GDM1 (cell line): ENCODE measurements at regions not wholly inside any gene's neighbourhood (a gene's known extent, or its start where the extent isn't known, plus 50 kb on each side); places are given as distances from the start of the nearest gene placed in this dataset.

Source experiments
- DNase-seq: peaks from one replicate; lab custom pipeline; 2025; lab: John Stamatoyannopoulos, UW

DNA sequence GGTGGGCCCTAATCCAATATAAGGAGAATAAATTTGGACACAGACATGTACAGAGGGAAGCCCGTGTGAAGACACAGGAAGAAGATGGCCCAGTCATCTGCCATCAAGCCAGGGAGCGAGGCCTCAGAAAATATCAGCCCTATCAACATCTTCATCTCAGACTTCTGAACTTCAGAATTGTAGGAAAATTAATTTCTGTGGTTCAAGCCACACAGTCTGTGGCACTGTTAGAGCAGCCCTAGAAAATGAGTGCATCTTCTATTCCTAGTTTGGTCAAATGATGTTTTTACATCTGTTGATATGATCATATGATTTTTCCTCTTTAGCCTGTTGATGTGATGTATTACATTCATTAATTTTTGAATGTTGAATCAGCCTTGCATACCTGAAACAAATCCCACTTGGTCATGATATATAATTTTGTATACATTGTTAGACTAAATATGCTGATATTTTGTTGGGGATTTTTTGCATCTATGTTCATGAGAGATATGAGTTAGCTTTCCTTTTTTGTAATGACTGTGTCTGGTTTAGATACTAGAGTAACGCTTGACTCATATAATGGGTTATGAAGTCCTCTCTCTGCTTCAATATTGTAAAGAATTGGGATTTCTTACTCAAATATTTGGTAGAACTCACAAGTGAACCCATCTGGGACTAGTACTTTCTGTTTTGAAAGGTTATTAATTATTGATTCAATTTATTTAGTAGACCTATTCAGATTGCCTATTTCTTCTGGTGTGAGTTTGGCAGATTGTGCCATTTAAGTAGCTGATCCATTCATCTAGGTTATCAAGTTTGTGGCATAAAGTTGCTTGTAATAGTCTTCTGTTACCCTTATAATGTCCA lies 451.4 kb downstream of the EIPR1 start:
- no peak for DNase-seq

DNA sequence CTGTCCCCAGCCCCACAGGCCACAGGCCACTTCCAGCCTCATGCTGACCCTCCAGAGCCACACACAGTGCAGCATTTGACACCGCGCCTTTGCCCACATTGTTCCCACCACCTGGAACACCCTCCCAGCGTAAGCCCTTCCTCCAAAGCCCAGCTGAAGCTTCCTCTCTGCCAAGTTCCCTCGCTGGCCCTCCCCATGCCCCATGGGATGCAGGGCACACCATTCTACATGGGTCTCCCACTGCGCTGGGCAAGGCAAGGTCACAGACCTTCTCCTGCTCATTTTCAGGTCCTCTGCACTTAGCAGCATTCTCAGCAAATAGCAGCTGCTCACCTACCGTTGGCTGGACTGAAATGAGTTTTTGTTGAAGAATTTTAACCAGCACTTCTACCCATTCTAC lies 455.5 kb downstream of the EIPR1 start:
- no peak for DNase-seq

DNA sequence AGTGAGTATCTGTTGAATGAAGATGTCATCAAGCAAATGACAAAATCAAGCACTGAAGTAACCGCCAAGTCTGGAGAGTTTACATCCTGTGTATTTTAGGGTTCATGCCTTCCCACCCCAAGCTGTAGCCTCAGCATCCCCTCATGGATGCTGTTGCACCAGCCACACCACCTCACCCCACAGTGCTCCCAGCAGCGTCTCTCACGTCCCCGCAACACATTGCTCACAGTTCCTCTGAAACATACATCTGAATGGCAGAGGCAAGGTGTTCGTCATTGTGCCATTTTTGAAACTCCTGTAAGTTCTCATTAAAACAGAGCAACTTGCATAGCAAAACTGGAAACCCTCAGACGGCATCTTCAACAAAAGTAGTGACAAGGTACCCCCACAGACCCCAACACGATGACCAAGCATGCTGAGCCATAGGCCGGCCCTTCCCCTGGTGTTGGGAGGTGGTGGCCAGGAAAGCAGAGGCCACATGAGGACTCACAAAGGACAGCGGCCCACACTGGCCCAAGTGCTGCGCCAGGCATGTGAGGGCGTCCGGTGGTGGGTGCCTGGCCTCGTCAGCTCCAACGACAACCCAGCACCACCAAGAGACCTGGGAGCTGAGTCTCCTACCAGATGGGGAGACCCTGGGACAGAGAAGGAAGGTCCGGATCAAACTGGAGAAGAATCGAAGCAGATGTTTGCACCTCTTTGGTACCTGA lies 456.5 kb downstream of the EIPR1 start:
- no peak for DNase-seq

DNA sequence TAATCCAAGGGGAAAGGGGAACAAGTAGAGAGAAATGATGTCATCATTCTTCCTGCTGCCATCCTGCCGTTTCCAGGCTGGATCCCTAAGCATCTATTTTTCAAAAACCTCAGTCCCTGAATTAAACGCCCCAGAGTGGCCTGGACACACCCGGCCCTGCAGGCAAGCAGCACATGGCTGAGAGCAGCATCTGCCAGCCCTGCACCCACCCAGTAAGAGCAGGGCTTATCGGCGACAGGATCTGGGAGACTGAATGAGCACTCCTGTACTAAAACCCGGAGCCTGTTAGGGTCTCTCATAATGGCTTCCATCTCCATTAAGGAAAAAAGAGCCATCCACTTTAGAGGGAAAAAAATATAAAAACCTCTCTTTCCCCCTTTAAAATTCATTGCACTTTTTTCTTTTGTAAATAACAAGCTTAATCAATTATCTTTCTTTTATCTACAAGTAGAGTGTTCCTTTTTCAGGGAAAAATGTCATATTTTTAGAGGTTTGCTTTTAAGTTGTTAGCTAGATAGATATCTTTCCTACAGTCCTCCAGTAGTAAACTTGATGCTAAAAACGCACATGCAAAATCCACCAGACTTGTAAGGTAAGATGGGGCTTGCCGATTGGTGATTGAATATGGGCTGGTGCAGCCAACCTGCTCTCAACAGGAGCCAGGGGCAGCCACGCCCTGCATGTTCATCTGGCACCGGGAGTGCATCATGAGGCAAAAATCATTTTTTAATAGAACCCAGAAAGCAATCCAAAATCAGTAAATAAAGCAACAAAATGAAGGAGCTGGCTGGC lies 457.8 kb downstream of the EIPR1 start:
- DNase-seq, result no peak

DNA sequence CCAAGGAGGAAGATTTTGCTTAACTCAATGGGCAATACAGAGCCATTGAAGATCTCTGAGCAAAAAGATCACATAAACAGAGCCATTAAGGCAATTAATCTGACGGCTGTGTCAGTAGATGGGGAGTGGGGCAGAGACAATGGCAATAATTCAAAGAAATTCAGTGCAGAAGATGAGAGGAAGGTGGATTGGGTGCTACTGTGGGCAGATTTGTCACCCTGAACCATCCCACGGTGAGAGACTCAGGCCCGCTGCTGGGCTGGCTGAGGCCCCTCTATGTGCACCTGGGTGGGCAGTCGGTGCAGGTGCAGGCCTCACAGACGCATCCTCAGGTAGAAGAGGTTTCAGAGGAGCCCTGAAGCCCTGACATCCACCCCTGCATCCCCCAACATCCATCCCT lies 458.6 kb downstream of the EIPR1 start:
- no peak for DNase-seq

DNA sequence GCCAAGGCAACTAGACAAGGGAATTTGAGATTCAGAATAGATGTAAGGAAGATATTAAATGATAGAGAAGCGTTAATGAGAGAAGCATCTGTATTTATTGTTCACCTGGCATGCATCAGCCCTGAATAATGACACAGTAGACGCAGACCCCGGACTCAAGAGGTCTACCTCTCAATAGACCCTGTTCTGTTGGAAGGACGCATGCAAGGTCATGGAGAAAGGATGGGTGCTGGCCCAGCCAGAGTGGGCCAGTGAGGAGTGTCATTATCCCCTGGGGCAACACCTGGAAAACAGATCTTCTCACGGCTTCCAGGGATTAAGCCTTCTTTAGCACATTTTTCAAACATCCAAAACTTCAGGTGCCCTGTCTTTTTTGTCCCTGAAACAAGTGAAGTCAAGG lies 461.0 kb downstream of the EIPR1 start:
- no peak for DNase-seq

DNA sequence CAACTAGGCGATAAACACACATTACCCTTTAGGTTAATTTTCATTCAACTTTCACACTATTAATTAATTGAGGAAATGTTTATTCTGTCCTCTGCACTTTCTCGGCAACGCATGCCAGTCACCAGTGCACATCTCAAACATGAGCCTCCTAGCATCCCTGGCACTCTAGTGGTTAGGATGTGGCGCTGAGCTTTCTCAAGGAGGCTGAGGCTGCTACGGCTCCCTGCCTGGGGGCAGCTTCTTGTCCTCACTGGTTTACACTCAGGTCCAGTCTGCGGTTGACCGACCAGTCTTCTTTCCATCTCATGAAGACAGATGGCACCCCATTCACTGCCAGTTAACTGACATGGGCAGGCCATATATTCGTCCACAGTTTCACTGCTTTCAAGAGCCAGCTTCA lies 463.4 kb downstream of the EIPR1 start:
- DNase-seq, result no peak

DNA sequence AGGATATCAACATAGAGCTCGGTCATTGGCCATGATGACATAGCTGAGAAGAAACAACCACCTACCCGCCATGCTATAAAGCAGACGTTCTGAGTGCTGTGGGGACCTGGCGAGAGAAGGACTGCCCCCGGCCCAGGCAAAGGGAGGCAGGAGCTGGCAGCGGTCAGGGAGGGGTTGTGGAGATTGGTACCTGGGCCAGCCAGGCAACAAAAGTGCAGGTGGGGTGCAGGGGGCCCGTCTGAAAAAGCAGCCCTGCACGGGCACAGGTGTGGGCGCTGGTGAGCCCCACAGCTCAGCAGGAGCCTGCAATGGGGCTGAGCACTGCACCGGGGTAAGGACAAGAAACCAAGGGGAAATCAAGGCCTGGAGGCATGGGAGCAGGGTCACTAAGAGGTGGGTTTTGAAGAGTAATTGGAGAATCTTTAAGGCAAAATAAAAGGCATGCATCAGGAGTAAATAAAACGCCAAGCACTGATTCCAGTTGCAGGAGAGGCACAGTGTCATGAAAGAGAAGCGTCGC lies 464.0 kb downstream of the EIPR1 start:
- no peak for DNase-seq

DNA sequence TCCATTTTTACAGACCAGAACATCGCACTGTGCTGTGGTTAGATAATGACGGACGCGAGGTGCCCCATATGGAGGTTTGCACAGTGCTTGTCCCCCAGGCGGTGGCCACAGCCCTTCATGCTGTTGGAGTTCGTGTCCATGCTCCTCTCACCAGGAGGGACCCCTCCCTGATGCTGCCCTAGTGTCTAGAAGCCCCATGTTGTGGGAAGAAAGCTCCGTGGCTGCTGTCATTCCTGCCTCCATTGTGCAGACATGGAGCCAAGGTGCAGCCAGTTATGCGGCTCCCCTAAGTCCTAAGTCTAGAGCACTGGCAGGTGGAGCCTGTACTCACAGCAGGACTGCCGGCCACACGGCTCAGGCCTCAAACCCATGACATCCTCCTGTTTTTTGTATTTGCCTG lies 464.9 kb downstream of the EIPR1 start:
- DNase-seq, result no peak

DNA sequence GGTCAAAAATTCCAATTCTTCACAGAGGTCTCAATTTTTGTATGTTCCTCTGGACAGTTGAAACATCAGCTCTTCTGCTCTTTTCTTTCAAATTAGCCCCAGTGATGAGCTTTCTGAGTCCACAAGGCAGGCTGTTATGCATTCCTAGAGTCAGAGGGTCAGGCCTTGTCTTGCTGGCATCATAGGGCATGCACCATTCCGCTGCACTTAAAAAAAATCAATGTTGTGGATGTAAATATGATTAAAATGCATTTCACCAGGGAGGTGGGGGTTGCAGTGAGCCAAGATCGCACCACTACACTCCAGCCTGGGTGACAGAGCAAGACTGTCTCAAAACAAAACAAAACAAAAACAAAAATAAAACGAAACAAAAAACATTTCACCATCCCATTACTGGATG lies 465.3 kb downstream of the EIPR1 start:
- no peak for DNase-seq

DNA sequence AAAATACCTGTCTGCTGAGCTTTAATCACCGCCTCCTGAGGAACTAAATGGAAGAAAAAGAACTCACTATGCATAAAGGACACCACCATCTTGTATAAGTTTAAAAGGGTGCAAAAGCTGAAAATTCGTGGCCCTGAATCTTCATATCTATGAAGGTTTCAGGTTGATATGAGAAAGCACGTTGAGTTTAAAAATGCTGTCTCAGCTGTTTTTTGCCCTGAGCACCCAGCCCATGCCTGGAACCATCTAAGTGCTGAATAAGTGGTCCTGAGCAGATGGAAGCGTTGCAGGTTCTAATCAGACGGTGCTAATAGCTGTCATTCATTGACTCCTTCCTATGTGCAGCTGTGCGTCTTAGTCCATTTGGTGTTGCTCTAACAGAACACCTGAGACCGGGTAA lies 467.4 kb downstream of the EIPR1 start:
- no peak for DNase-seq

DNA sequence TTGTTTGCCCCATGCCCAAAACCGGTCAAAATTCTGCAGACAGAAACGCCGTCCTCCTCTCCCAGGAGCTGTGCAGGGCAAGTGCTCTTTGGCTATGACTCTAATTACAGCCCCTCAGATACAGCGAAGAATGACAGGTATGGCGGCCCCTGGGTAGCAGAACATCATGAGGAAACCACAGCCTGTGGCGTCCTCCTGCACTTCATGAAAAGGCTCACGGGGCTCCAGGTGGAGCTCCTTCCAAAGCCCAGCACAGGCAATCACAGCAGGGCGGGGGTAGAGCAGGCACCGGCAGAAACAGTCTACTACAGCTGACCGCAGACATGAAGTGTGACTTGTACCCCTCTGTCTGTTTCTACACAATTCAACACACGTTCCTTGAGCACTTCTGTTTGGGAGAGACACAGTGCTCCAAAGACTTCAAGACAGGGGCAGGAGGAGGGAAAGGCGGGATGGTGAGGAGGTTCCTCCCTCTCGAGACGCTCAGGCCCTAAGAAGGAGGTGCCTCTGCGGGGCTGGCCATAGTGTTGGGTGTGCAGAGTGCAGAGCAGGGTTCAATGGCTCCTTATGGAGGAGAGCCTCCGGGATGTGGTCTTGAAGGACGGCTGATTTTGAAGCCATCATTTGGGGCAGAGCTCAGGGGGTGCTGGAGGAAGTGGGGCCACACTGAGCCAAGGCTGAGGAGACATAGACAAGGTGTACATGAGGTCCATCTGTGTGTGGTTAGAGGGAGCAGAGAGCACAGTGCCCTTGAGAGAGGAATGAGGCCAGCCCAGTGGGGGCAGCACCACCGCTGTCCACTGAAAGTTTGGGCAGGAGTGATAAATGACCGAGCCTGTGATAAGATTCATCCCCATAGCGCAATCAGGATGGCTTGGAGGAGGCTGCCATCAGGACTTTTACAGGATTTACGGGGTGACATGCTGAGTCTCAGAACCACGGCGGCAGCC lies 468.3 kb downstream of the EIPR1 start:
- DNase-seq, result no peak

DNA sequence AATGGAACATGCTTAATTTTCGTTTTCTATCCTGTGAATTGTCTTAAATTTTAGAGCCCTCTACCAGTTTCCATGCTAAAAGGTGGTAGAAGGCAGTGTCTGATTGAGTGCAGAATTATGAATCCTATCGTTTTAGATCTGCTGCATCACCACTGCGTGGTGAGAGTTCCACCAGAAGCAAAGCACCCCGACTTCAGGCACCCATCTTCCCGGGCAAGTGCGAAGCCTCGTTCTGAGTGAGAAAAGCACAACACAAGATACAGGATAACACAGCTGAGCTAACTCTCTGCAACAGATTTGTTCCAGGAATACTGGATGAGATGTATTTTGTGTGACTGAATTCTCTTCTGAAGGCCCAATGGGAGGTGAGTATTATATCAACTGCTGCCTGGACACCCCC lies 471.5 kb downstream of the EIPR1 start:
- no peak for DNase-seq

DNA sequence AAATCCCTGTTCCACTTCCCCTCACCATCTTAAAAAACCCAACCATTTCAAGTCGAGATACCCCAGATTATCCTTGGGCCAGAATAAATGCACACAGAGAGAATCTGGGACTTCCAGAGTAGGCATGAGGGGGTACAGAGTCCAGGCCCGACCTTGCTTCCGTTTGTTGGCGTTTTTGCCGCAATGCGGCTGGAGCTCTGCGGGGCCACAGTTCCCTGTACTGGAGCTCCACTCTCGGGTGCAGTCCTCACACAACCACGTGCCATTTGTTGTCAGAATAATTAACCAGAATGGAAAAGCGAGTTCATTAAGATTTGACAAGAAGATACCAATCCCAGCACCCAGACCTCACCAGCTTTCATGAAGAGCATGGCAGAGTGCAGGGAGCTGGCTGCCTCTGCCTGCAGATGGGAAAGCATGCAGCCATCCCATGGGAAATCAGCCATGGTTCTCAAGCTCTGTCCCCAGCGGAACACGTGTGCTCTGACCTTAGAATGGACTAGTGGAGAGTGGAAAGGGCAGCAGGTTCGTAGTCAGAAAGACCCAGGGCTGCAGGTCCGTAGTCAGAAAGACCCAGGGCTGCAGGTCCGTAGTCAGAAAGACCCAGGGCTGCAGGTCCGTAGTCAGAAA lies 472.8 kb downstream of the EIPR1 start:
- no peak for DNase-seq

DNA sequence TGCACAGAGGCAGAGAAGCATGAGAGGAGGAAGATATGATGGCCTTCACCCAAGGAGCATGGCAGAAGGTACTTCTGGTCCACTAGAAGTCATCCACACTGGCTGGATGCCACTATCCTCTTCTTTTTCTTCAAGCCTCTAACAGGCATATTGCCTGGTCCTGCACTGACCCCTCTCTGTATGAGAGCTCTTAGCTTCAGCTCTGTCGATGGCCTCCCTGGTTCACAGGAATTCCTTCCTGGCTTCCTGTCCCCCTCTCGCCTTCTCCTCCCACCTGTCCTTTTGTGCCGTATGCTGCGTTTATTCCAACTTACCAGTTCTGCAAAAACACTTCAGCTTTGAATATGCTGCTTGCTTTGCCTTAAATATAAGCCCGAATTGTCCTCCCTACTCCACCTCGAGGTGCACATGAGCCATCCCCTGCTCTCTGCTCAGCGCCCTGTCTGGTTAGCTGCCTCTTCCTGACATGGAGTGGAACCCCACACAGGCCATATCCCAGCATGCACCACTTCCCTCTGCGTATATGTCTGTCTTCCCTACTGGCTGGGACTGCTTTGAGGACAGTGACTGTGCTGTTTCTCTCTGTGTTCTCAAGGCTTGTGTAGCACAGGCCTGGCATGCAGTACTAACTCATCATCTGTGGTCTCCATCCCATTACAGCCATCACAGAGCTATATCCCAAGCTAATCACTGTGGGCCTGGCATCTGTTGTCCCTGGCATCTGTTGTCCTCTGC lies 474.9 kb downstream of the EIPR1 start:
- no peak for DNase-seq

DNA sequence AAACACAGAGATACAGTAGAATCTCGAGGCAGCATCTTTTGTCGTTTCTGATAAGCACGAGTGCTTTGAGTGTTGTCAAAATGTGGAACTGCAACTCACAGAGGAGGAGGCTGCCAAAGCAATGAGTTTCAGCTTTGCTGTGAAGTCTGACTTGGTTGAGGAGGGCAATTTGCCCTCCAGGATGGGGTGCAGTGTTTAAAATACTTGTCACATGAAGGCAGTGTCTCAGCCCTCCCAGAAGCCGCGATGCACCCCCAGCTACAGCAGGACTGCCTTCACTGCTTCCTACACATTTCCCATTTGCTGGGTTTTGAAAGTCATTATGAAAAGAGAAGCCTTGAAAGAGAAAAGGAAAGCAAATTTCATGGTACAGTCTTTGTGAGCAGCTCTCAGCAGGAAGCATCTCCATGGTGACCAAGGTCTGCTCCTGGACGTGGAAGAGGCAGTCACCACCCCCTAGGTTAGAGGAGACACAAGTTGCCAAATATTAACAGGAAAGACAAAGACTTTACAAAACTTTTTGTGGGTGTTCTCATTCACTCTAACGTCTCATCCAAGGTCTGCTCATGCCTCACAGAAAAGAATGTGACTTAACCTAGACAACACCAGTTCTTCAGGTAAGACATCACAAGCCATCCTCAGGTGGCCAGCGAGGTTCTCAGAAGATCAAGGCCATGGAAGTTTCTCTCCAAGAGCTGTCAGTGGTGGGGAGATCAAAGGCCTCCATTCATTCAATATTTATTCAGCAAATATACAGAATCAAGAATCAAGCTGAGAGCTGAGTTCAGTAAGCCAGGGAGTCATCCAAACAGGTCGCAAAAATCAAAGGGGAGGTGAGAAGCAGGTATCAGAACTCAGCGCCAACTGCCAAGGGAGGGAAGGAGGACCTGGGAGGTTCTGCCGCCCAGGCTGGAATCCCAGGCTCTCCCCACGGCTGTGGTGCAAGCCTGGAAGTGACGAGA lies 476.0 kb downstream of the EIPR1 start:
- peak; percentile 6 for DNase-seq

DNA sequence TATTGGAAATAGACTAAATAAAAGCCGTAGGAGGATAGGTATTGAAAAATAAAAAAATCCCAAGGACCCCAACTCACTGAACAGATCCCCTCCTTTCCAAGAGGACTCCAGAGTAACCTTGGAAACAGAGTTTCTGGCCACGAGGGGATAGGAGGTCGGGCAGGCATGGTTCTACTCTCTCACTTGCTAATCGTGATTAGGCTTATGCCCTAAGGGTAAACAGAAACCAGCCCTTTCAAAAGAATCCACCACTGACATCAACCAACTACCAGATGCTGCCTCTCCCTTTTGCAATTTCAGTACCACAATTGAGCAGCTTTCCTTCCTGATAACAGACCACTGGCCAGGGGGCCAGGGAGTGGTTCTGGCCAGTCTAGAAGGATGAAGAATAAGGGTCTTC lies 477.8 kb downstream of the EIPR1 start:
- no peak for DNase-seq

DNA sequence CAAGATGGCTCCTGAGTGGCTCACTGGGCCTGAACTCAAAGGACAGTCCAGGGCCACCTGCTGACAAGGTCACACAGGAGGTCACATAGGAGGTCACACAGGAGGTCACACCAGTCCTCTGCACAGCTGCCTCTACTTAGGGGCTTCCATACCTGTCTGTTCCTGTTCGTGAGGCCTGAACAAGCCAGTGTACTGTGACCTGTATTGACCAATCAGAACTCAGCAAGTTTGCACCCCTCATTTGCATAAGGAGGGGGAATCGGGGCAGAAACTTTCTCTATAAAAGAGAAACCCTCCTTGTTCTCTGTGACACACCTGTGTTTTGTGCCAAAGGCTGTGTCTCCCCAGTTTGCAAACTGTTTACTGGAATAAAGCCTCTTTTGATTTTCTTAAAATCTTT lies 478.9 kb downstream of the EIPR1 start:
- no peak for DNase-seq

DNA sequence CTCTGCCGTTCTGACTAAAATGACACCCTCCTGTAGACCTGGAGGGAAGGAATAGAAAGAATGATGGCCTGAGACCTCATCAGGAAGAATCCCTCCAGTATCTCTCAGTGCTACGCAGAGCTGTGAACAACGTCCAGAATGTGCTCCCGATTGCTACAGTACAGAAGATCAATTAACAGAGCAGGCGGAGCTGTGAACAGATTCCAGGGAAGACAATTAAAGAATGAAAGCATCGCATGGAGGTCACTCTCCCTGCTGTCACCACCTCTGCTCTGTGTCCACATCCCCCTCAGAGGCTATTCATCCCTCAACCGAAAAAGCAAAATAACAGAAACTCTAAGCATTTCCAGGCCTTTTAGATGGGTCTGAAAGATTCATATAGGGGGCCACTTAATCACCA lies 481.0 kb downstream of the EIPR1 start:
- no peak for DNase-seq
